Neuron (in vitro differentiated cells): ENCODE measurements at regions not wholly inside any gene's neighbourhood (a gene's known extent, or its start where the extent isn't known, plus 50 kb on each side); places are given as distances from the start of the nearest gene placed in this dataset.
"Not testable (repeated sequence)": the region's sequence is repeated elsewhere in the genome, so short reads cannot be mapped to it uniquely, and the experiment has no call there.

Experiments used
- H2AFZ ChIP-seq: one replicate; pipeline ENCODE4 v1.6.1; 2013; ENCODE audit warnings: low read depth, mild to moderate bottlenecking, inconsistent platforms, low read length, moderate library complexity
- H3K27me3 ChIP-seq: one replicate; pipeline ENCODE4 v1.6.1; 2013; ENCODE audit warnings: low read length; ENCODE audit not compliant: insufficient read depth
- H3K36me3 ChIP-seq: one replicate; pipeline ENCODE4 v1.6.1; 2013; ENCODE audit warnings: low read length; ENCODE audit not compliant: insufficient read depth
- H3K4me1 ChIP-seq: one replicate; pipeline ENCODE4 v1.6.1; 2013; ENCODE audit warnings: low read length; ENCODE audit not compliant: insufficient read depth
- H3K4me3 ChIP-seq: 2 replicates; pipeline ENCODE4 v1.5.1; 2013; ENCODE audit warnings: mild to moderate bottlenecking, low read length, moderate library complexity
- H3K9me3 ChIP-seq: one replicate; pipeline ENCODE4 v1.6.1; 2013; ENCODE audit warnings: low read length

DNA sequence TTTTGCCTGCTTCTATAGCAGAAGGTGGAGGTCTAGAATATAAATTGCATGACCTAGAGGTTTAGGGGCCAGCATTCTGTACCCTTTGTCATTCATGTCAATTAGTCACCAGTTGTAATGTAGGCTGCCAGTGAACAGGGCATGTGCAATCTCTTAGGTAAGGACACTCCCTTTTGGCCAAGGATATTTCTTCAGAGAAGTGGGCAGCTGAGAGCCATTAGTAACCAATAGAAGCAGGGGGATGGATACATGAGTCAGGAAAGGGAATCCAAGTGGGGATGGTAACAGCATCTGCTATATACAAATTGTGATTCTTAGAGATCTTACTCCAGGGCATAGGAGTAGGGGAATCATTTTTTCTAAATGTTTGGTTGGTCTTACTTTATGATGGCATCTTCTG lies 494.2 kb upstream of the JAG1 start:
- Histone ChIP-seq H3K36me3 (no peaks in the 10 kb centered on the region), H2AFZ (no peak overlapping the region), H3K27me3 (no peaks in the 10 kb centered on the region)

GRCh38 chr20:11170025-11170424 lies 496.2 kb upstream of the JAG1 start:
- H2AFZ ChIP-seq: no peak overlapping the region
- H3K9me3 ChIP-seq: no peaks in the 10 kb centered on the region
- no peaks in the 10 kb centered on the region for H3K4me1 ChIP-seq
- no peaks in the 10 kb centered on the region for H3K36me3 ChIP-seq
- H3K4me3 ChIP-seq: no peak overlapping the region
- no peaks in the 10 kb centered on the region for H3K27me3 ChIP-seq

More for the DNA sequence above, 494.2 kb upstream of the JAG1 start:
- no peaks in the 10 kb centered on the region for H3K9me3 ChIP-seq
- H3K4me3 ChIP-seq: no peak overlapping the region
- peaks cover 4% of the 10 kb centered on the region for H3K4me1 ChIP-seq

- Histone ChIP-seq H3K4me1 (no peaks in the 10 kb centered on the region), H3K27me3 (no peaks in the 10 kb centered on the region), H2AFZ (no peak overlapping the region), H3K36me3 (no peaks in the 10 kb centered on the region), H3K9me3 (no peaks in the 10 kb centered on the region), H3K4me3 (no peak overlapping the region)
Measured at GRCh38 chr20:11170565-11170964, 496.8 kb upstream of the JAG1 start.

- Histone ChIP-seq H3K27me3 (no peaks in the 10 kb centered on the region), H3K4me1 (no peaks in the 10 kb centered on the region), H3K4me3 (no peak overlapping the region), H3K36me3 (no peaks in the 10 kb centered on the region), H3K9me3 (no peaks in the 10 kb centered on the region), H2AFZ (no peak overlapping the region)
Measured at GRCh38 chr20:11172881-11173280, 499.1 kb upstream of the JAG1 start.

DNA sequence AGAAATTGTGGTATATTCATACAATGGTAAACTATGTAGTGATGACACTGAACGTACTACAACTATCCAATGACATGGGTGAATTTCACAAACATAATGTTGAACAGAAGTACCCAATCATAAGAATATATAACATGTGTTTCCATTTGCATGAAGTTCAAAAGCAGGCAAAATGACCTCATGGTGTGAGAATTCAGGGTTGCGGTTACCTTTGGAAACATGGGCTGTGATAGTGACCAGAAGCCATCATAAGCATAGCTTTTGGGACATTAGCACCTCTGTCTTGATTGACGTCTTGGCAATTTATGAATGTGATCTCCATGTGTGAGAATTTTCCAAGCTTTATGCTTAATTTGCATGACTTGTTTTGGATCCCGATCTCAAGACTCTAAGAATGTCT lies 500.1 kb upstream of the JAG1 start:
- Histone ChIP-seq H3K4me3 (no peak overlapping the region), H3K27me3 (no peaks in the 10 kb centered on the region), H3K36me3 (no peaks in the 10 kb centered on the region), H2AFZ (no peak overlapping the region), H3K4me1 (peaks cover 1% of the 10 kb centered on the region), H3K9me3 (no peaks in the 10 kb centered on the region)

GRCh38 chr20:11174861-11175260 lies 501.1 kb upstream of the JAG1 start:
- H3K9me3 ChIP-seq: no peaks in the 10 kb centered on the region
- no peaks in the 10 kb centered on the region for H3K36me3 ChIP-seq
- no peak overlapping the region for H2AFZ ChIP-seq
- peaks cover 4% of the 10 kb centered on the region for H3K4me1 ChIP-seq
- no peak overlapping the region for H3K4me3 ChIP-seq
- H3K27me3 ChIP-seq: no peaks in the 10 kb centered on the region

- H3K4me1 ChIP-seq: peaks cover 4% of the 10 kb centered on the region
- H3K4me3 ChIP-seq: no peak overlapping the region
- H2AFZ ChIP-seq: no peak overlapping the region
- H3K36me3 ChIP-seq: no peaks in the 10 kb centered on the region
- no peaks in the 10 kb centered on the region for H3K27me3 ChIP-seq
- no peaks in the 10 kb centered on the region for H3K9me3 ChIP-seq
Measured at GRCh38 chr20:11176431-11176830, 502.6 kb upstream of the JAG1 start.

GRCh38 chr20:11178946-11179654 lies 505.3 kb upstream of the JAG1 start:
- Histone ChIP-seq H3K4me3 (no peak overlapping the region), H3K4me1 (peaks cover 4% of the 10 kb centered on the region), H3K36me3 (no peaks in the 10 kb centered on the region), H3K27me3 (no peaks in the 10 kb centered on the region), H2AFZ (no peak overlapping the region), H3K9me3 (peaks cover 4% of the 10 kb centered on the region)

DNA sequence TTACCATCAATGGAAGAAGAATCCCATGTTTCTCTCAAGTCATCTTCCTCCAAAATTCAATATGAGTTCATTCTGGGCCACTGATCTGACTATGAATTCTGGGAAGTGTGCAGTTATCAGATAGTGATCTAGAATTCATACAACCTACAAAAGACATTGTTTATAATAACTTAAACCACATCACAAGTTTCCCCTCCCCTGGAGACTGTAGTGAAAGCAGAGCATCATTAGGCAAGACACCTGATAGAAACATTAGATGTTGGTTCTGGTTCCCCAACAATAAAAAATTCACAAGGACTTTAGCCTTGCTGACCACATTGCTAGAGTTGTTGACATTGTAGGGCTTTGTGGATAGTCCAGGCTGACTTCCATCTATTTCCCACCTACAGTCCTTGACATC lies 506.4 kb upstream of the JAG1 start:
- Histone ChIP-seq H3K4me1 (peaks cover 4% of the 10 kb centered on the region), H3K9me3 (peaks cover 4% of the 10 kb centered on the region), H3K36me3 (no peaks in the 10 kb centered on the region), H3K27me3 (no peaks in the 10 kb centered on the region), H2AFZ (no peak overlapping the region), H3K4me3 (no peak overlapping the region)

GRCh38 chr20:11181129-11181528 lies 507.3 kb upstream of the JAG1 start:
- H3K9me3 ChIP-seq, H3K27me3 ChIP-seq, H3K4me1 ChIP-seq, H3K4me3 ChIP-seq, H2AFZ ChIP-seq, H3K36me3 ChIP-seq: not testable (repeated sequence)

- no peak overlapping the region for H2AFZ ChIP-seq
- no peak overlapping the region for H3K4me3 ChIP-seq
- H3K27me3 ChIP-seq: no peaks in the 10 kb centered on the region
- H3K36me3 ChIP-seq: no peaks in the 10 kb centered on the region
- peaks cover 4% of the 10 kb centered on the region for H3K9me3 ChIP-seq
- H3K4me1 ChIP-seq: peaks cover 4% of the 10 kb centered on the region
Measured at GRCh38 chr20:11181966-11182365, 508.2 kb upstream of the JAG1 start.

- H3K27me3 ChIP-seq: no peaks in the 10 kb centered on the region
- peaks cover 4% of the 10 kb centered on the region for H3K4me1 ChIP-seq
- no peak overlapping the region for H2AFZ ChIP-seq
- no peak overlapping the region for H3K4me3 ChIP-seq
- H3K36me3 ChIP-seq: no peaks in the 10 kb centered on the region
- peaks cover 4% of the 10 kb centered on the region for H3K9me3 ChIP-seq
Measured at GRCh38 chr20:11182720-11183119, 508.9 kb upstream of the JAG1 start.

DNA sequence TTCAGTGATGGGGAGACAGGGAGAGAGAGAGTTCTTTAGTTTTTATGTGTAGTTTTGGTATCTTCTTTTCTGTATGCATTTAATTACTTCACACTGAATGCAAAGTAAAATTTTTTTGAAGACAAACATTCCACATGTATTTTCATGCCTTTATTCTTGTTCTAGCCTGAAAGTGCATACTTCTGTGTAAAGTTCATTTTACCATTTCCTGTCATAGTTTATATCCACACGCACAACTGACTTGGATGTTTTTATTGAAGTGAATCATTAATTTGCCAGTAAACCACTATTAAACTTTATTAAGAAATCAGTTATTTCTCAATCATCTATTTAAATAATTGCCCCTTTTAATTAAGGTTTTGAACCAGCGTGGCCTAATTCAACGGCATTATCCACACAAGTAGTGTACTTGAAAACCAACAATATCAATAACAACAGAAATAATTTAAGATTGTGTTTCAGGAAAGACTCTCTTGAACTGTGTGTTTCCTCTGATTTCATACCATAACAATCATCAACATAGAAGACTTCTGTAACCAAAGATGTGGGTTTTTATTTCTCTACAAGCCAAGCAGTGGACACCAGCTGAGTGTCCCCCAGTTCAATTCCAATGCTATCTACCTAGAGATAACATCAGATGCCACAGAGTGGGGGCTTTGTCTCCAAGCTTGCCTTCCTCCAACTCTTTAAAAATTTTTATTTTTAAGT lies 512.7 kb upstream of the JAG1 start:
- no peak overlapping the region for H2AFZ ChIP-seq
- H3K9me3 ChIP-seq: peaks cover 4% of the 10 kb centered on the region
- H3K4me1 ChIP-seq: peaks cover 3% of the 10 kb centered on the region
- H3K27me3 ChIP-seq: no peaks in the 10 kb centered on the region
- no peaks in the 10 kb centered on the region for H3K36me3 ChIP-seq
- no peak overlapping the region for H3K4me3 ChIP-seq
